ENCODE measurements at regions not wholly inside any gene's neighbourhood (a gene's known extent, or its start where the extent isn't known, plus 50 kb on each side); places are given as distances from the start of the nearest gene placed in this dataset.
A peak's percentile ranks its signal among the peaks of the same experiment; 100 is the strongest.

GRCh38 chr15:38756441-38756840, 191.8 kb upstream of the RASGRP1 start:
- TF ChIP-seq, protein P1, sequence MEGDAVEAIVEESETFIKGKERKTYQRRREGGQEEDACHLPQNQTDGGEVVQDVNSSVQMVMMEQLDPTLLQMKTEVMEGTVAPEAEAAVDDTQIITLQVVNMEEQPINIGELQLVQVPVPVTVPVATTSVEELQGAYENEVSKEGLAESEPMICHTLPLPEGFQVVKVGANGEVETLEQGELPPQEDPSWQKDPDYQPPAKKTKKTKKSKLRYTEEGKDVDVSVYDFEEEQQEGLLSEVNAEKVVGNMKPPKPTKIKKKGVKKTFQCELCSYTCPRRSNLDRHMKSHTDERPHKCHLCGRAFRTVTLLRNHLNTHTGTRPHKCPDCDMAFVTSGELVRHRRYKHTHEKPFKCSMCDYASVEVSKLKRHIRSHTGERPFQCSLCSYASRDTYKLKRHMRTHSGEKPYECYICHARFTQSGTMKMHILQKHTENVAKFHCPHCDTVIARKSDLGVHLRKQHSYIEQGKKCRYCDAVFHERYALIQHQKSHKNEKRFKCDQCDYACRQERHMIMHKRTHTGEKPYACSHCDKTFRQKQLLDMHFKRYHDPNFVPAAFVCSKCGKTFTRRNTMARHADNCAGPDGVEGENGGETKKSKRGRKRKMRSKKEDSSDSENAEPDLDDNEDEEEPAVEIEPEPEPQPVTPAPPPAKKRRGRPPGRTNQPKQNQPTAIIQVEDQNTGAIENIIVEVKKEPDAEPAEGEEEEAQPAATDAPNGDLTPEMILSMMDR (IDR thresholded peaks at IDR 0.05) = no peak

- TF ChIP-seq, protein P1 (IDR thresholded peaks at IDR 0.05) = no peak
These were observed 193.4 kb upstream of the RASGRP1 start for GRCh38 chr15:38758043-38758442.

DNA sequence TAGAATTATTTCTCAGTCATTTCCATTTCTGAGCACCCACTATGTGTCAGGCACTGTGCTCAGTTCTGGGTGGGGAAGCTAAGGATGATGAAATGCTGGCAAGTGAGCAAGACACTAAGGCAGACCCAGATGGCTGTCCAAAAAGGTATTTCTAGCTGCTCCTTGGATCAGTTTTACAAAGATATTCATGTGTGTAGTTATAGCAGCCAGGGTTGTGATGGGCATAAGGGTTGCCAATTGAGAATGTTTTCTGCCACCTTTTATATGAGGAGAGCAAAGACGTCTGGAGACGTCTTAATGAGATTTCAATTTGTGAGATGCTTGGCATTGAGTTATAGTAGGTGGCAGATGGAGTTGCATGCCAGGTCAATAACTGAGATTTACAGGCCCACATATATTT, 197.1 kb upstream of the RASGRP1 start:
- TF ChIP-seq, protein P1 (IDR thresholded peaks at IDR 0.05) = no peak

DNA sequence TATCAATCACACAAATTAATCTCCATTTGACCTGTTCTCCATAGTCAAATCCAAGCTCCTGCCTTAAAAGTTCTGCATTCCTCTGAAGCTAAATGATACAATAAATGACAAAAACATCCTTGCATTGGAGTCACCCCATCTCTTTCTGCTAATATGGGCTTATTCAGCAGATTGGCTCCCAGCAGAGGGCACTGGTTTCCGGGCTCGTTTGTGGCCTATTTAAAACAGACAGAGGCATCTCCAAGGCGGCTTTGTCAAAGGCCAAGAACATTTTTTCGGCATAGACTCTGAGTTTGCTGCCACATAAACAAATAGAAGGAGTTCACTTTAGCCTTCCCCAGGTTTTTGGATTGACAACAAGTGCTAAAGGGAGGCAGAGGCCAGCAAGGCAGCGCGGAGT, 204.4 kb upstream of the RASGRP1 start:
- TF ChIP-seq, protein P1 (IDR thresholded peaks at IDR 0.05) = peak; percentile 52; the same call in 1 of the 2 replicates

DNA sequence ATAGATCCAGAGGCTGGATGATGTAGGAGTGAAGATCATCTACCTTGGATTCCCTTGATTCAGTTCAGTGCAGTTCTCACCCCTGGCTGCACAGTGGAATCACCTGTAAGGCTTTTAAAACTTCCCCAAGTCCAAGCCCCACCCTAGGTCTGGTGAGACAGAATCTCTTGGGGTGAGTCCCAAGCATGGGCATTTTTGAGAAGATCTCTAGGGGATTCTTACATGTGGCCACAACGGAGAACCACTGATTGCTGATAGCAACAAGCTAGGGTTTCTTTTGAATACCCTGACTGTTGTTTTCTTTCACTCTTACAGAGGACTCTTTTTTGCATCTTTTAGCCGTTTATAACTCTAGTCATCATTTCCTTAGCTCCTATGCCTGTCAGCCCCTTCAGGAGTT, 204.9 kb upstream of the RASGRP1 start:
- TF ChIP-seq, protein P1 (IDR thresholded peaks at IDR 0.05) = no peak

- TF ChIP-seq, protein P1 (IDR thresholded peaks at IDR 0.05) = no peak
These were observed 216.6 kb upstream of the RASGRP1 start for GRCh38 chr15:38781196-38781595.

- TF ChIP-seq, protein P1 (IDR thresholded peaks at IDR 0.05) = no peak
These were observed 217.5 kb upstream of the RASGRP1 start for GRCh38 chr15:38782156-38782555.

DNA sequence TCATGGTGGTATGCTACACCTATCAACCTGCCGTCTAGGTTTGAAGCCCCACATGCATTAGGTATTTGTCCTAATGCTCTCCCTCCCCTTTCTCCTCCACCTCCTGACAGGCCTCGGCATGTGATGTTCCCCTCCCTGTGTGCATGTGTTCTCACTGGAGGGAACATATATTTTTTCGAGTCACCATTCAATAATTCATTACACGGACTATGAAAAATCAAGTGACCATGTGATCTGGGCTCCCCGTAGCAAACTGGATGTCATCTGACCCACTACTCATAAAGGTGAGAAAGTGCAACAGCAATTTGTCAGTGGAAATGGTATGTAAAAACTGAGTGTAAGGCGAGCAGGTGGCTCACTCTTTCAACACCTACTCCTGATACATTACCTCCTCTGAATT, 224.3 kb upstream of the RASGRP1 start:
- TF ChIP-seq, protein P1 (IDR thresholded peaks at IDR 0.05) = no peak

Data from LNCAP (cell line).